ENCODE measurements at regions not wholly inside any gene's neighbourhood (a gene's known extent, or its start where the extent isn't known, plus 50 kb on each side); places are given as distances from the start of the nearest gene placed in this dataset.

DNA sequence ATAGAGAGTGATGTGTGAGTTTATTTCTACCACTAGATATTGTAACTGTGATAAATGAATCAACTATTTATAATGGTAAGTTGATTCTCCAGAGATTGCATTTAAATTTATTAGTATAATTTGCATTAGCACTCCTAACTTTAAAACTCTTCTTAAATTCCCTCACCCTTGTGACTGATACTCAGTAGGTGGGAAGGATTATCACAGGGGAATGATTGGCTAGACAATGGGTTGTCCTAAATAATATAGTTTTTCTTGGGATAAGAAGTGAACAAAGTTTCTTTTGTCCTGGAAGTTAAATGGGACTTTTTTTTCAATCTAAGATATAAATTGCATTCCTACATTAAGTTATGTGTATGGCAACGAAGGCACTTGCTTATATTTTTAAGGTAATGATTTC lies 169.2 kb upstream of the PITX2 start:
- ChIA-PET CTCF (no interaction called here), POLR2A (no interaction called here)
- no peaks in the 10 kb centered on the region for H3K36me3 ChIP-seq (ENCODE audit: control insufficient read depth, insufficient read depth, low read length)
- no peak for TF ChIP-seq CTCF (IDR thresholded peaks at IDR 0.05; ENCODE audit: insufficient read depth, low read depth, low read length)
- DNase-seq (ENCODE audit: low read depth): no peak
- no peak overlapping the region for H3K4me3 ChIP-seq (ENCODE audit: low read depth, low read length)
- H3K27me3 ChIP-seq (ENCODE audit: control insufficient read depth, insufficient read depth, low read length): no peaks in the 10 kb centered on the region

- Histone ChIP-seq H3K4me3 (ENCODE audit: low read depth, low read length) (no peak overlapping the region), H3K36me3 (ENCODE audit: control insufficient read depth, insufficient read depth, low read length) (no peaks in the 10 kb centered on the region), H3K27me3 (ENCODE audit: control insufficient read depth, insufficient read depth, low read length) (peaks cover 1% of the 10 kb centered on the region; the same call in 1 of the 2 replicates)
- ChIA-PET POLR2A (no interaction called here), CTCF (no interaction called here)
- no peak for DNase-seq (ENCODE audit: low read depth)
- no peak for TF ChIP-seq CTCF (IDR thresholded peaks at IDR 0.05; ENCODE audit: insufficient read depth, low read depth, low read length)
Observed at GRCh38 chr4:110793381-110793801, 170.5 kb upstream of the PITX2 start.

GRCh38 chr4:110793890-110794554 lies 171.1 kb upstream of the PITX2 start:
- Histone ChIP-seq H3K4me3 (ENCODE audit: low read depth, low read length) (no peak overlapping the region), H3K27me3 (ENCODE audit: control insufficient read depth, insufficient read depth, low read length) (peaks cover 1% of the 10 kb centered on the region; the same call in 1 of the 2 replicates), H3K36me3 (ENCODE audit: control insufficient read depth, insufficient read depth, low read length) (no peaks in the 10 kb centered on the region)
- no peak for DNase-seq (ENCODE audit: low read depth)
- no peak for TF ChIP-seq CTCF (IDR thresholded peaks at IDR 0.05; ENCODE audit: insufficient read depth, low read depth, low read length)
- POLR2A ChIA-PET: no interaction called here
- CTCF ChIA-PET: no interaction called here

- no peak for TF ChIP-seq CTCF (IDR thresholded peaks at IDR 0.05; ENCODE audit: insufficient read depth, low read depth, low read length)
- Histone ChIP-seq H3K27me3 (ENCODE audit: control insufficient read depth, insufficient read depth, low read length) (peaks cover 1% of the 10 kb centered on the region; the same call in 1 of the 2 replicates), H3K4me3 (ENCODE audit: low read depth, low read length) (no peak overlapping the region), H3K36me3 (ENCODE audit: control insufficient read depth, insufficient read depth, low read length) (no peaks in the 10 kb centered on the region)
- CTCF ChIA-PET: no interaction called here
- POLR2A ChIA-PET: no interaction called here
- no peak for DNase-seq (ENCODE audit: low read depth)
Observed at GRCh38 chr4:110795971-110796370, 173.1 kb upstream of the PITX2 start.

DNA sequence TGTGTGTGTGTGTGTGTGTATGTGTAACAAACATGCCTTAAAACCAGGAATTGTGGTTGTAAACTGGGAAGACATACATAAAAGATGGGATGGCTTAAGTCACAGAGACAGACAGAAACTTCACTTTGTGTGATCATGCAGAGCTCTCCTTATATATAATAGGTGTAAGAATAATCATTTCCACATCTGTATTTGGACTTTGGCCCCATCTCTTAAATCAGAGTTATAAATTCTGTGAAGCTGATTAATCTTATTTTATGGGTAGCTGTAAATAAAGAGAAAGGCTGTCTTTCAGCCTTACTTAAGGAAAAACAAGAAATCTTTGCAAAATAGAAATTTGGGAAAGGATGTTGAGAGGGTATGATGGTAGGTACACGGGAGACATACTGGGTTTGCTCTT lies 174.6 kb upstream of the PITX2 start:
- H3K36me3 ChIP-seq (ENCODE audit: control insufficient read depth, insufficient read depth, low read length): no peaks in the 10 kb centered on the region
- TF ChIP-seq CTCF (IDR thresholded peaks at IDR 0.05; ENCODE audit: insufficient read depth, low read depth, low read length): no peak
- H3K4me3 ChIP-seq (ENCODE audit: low read depth, low read length): no peak overlapping the region
- peaks cover 1% of the 10 kb centered on the region; the same call in 1 of the 2 replicates for H3K27me3 ChIP-seq (ENCODE audit: control insufficient read depth, insufficient read depth, low read length)
- POLR2A ChIA-PET: no interaction called here
- CTCF ChIA-PET: interaction anchor here (0.8 kb wide), 1 partner anchor 829 kb away, joined by 3 read pairs; no protein-coding TSS in a partner anchor
- no peak for DNase-seq (ENCODE audit: low read depth)
